GM18519 (cell line): ENCODE measurements at regions not wholly inside any gene's neighbourhood (a gene's known extent, or its start where the extent isn't known, plus 50 kb on each side); places are given as distances from the start of the nearest gene placed in this dataset.

Experiments
- ATAC-seq: cut with Tn5 transposase; IDR thresholded peaks from one replicate; pipeline ENCODE4 v1.9.1; 2021; ENCODE audit warnings: mild to moderate bottlenecking, moderate library complexity; ENCODE audit not compliant: unreplicated experiment, low FRiP score

- ATAC-seq = no peak
These were observed 49.9 kb upstream of the ADGRF1 start for GRCh38 chr6:47091886-47092668.
